Activated CD4-positive, alpha-beta T cell treated with anti-CD3 and anti-CD28 coated beads for 4 hours (primary cell): ENCODE measurements at regions not wholly inside any gene's neighbourhood (a gene's known extent, or its start where the extent isn't known, plus 50 kb on each side); places are given as distances from the start of the nearest gene placed in this dataset.

Source experiments
- DNase-seq, 2 donors: peaks; one replicate each; pipeline ENCODE4 v3.0.0-alpha.2; 2020

DNA sequence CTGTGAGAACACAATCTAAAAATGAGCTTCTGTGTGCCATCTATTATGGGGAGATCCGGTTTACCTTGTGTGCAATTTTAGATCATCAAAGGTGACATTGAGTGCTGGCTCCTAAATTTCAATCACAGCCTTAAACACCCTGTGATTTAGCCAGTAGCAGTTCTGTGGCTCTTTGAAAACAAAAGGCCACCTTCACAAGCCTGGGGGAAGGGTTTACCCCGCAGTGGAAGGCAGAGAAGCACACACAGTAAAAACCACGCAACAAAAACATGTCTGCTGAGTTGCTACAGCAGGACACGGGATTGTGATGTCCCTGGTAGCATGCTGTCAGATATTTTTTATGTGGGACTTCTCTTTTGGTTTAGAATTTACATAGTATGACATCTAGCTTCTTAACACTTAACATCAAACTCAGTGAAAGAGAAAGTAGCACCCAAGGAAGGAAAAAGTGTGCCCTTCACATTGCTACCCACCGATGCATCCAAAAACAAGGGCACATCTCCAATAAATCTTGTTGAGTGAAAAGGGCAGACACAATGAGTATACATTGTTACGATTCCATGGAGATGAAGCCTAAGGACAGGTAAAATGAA, 56.1 kb upstream of the RNF152 start:
- DNase-seq = no peak

DNA sequence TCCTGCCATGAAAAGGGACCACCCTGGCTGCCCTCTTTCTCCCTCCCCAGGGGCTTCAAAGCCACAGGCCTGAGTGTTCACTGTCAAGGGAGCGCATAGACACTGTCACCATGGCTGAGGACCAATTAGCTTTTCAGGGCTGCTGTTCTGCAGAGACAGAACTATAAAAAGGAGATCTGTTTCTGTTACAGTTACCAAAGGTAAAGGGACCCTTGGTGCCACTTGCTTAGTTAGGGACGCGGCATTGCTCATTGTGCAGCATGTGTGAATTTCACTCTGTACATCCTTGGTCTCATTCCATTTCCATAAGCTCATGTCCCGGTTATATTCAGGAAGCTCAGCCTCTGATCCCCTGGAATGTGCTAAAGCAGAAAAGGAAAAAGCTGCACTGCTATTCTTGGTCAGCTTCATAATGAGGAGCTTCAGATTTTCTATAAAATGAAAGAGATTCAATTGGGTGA, 55.5 kb upstream of the RNF152 start:
- no peak for DNase-seq

DNA sequence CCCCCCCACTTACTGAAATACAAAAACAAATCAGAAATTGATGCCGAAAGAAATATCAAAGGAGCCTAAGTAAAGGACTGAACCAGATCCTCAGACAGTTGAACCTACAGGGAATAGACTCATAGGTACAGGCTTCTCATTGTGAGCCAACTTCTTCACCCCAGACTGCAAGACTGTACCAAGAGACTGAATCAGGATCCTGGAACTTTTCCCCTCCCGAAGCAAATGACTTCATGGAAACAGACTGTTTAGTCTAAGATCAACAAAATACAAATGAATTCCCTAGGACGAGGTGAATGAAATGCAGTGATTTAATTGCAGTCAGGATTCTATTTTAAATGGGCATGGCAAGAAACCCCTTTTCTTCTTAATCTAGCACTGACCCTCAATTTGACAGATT, 53.6 kb upstream of the RNF152 start:
- DNase-seq = no peak

DNA sequence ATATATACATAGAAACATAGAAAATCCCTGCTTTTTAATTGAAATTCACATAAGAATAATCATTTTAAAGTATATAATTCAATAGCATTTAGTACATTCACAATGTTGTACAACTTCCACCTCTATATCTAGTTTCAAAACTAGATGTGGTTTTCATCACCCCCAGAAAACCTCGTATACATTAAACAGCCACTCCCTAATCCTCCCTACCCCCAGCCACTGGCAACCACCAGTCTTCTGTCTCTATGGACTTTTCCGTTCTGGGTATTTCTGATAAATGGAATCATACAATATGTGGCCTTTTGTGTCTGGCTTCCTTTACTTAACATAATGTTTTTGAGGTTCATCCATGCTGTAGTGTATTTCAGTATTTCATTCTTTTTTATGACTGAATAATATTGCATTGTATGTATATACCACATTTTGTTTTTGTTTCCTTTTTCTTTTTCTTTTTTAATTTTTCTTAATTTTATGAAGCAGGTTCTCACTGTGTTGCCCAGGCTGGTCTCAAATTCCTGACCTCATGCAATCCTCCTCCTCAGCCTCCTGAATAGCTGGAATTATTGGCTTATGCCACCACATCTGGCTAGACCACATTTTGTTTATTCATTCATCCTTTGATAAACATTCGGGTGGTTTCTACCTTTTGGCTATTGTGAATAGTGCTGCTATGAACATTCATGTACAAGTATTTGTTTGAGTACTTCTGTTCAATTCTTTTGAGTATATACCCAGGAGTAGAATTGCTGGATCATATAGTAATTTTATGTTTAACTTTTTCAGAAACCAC, 50.6 kb upstream of the RNF152 start:
- no peak for DNase-seq
